H9 (cell line): ENCODE measurements at regions not wholly inside any gene's neighbourhood (a gene's known extent, or its start where the extent isn't known, plus 50 kb on each side); places are given as distances from the start of the nearest gene placed in this dataset.

Experiments
- DNase-seq: peaks from one replicate; pipeline ENCODE4 v3.0.0-alpha.2; 2017
- H2AFZ ChIP-seq: one replicate; pipeline ENCODE4 v1.6.1; 2013; ENCODE audit warnings: mild to moderate bottlenecking, low read length, control low read depth, moderate library complexity
- H2AK5ac ChIP-seq: 2 replicates; pipeline ENCODE4 v1.6.1; 2013; ENCODE audit warnings: low read length, control low read depth, mixed read lengths; ENCODE audit not compliant: insufficient read length
- H2BK120ac ChIP-seq: one replicate; pipeline ENCODE4 v1.6.1; 2013; ENCODE audit warnings: low read depth, mild to moderate bottlenecking, low read length, control low read depth, inconsistent platforms; ENCODE audit not compliant: poor library complexity, severe bottlenecking
- H2BK12ac ChIP-seq: 2 replicates; pipeline ENCODE4 v1.6.1; 2013; ENCODE audit warnings: low read length, control low read depth, mixed read lengths, low read depth; ENCODE audit not compliant: insufficient read length
- H2BK15ac ChIP-seq: 2 replicates; pipeline ENCODE4 v1.6.1; 2013; ENCODE audit warnings: low read depth, low read length, control low read depth
- H2BK20ac ChIP-seq: one replicate; pipeline ENCODE4 v1.6.1; 2013; ENCODE audit warnings: low read depth, mild to moderate bottlenecking, low read length, control low read depth, inconsistent platforms; ENCODE audit not compliant: poor library complexity, severe bottlenecking
- H2BK5ac ChIP-seq: 2 replicates; pipeline ENCODE4 v1.6.1; 2013; ENCODE audit warnings: low read length, control low read depth, mixed read lengths; ENCODE audit not compliant: insufficient read length
- H3K14ac ChIP-seq: 2 replicates; pipeline ENCODE4 v1.6.1; 2013; ENCODE audit warnings: low read length, control low read depth; ENCODE audit not compliant: insufficient read depth
- H3K18ac ChIP-seq: 2 replicates; pipeline ENCODE4 v1.6.1; 2013; ENCODE audit warnings: low read depth, mild to moderate bottlenecking, mixed read lengths, low read length, control low read depth; ENCODE audit not compliant: insufficient read length
- H3K23ac ChIP-seq: 2 replicates; pipeline ENCODE4 v1.6.1; 2013; ENCODE audit warnings: low read length, control low read depth, mixed read lengths, low read depth; ENCODE audit not compliant: insufficient read length
- H3K23me2 ChIP-seq: 2 replicates; pipeline ENCODE4 v1.6.1; 2013; ENCODE audit warnings: low read depth, mild to moderate bottlenecking, mixed read lengths, low read length, control low read depth; ENCODE audit not compliant: insufficient read length, poor library complexity, severe bottlenecking
- H3K27ac ChIP-seq: 2 replicates; pipeline ENCODE4 v1.5.1; 2013; ENCODE audit warnings: low read length, control low read depth, mixed read lengths, low read depth; ENCODE audit not compliant: insufficient read length
- H3K27me3 ChIP-seq: 2 replicates; pipeline ENCODE4 v1.6.1; 2013; ENCODE audit warnings: low read length, control low read depth, inconsistent platforms; ENCODE audit not compliant: insufficient read depth
- H3K4ac ChIP-seq: 2 replicates; pipeline ENCODE4 v1.6.1; 2013; ENCODE audit warnings: low read depth, mild to moderate bottlenecking, control low read depth, inconsistent platforms, low read length, moderate library complexity
- H3K4me1 ChIP-seq: 2 replicates; pipeline ENCODE4 v1.6.1; 2013; ENCODE audit warnings: low read length, control low read depth, inconsistent platforms; ENCODE audit not compliant: insufficient read depth
- H3K4me2 ChIP-seq: 2 replicates; pipeline ENCODE4 v1.6.1; 2013; ENCODE audit warnings: low read length, control low read depth, mixed read lengths; ENCODE audit not compliant: insufficient read length, insufficient read depth
- H3K56ac ChIP-seq: 2 replicates; pipeline ENCODE4 v1.6.1; 2013; ENCODE audit warnings: low read depth, mild to moderate bottlenecking, mixed read lengths, low read length, control low read depth; ENCODE audit not compliant: insufficient read length
- H3K79me1 ChIP-seq: 2 replicates; pipeline ENCODE4 v1.6.1; 2013; ENCODE audit warnings: low read depth, mild to moderate bottlenecking, moderate library complexity, low read length, control low read depth, inconsistent platforms; ENCODE audit not compliant: insufficient read depth, poor library complexity, severe bottlenecking
- H3K79me2 ChIP-seq: 2 replicates; pipeline ENCODE4 v1.6.1; 2013; ENCODE audit warnings: low read length, control low read depth, inconsistent platforms; ENCODE audit not compliant: insufficient read depth
- H3K9ac ChIP-seq: 2 replicates; pipeline ENCODE4 v1.6.1; 2013; ENCODE audit warnings: low read length, control low read depth, mixed read lengths; ENCODE audit not compliant: insufficient read length; ENCODE audit errors: extremely low read depth
- H3K9me3 ChIP-seq: one replicate; pipeline ENCODE4 v1.6.1; 2013; ENCODE audit warnings: low read depth, low read length, inconsistent platforms; ENCODE audit not compliant: control insufficient read depth
- H3T11ph ChIP-seq: one replicate; pipeline ENCODE4 v1.6.1; 2013; ENCODE audit warnings: mild to moderate bottlenecking, low read length, control low read depth, inconsistent platforms
- H4K20me1 ChIP-seq: one replicate; pipeline ENCODE4 v1.6.1; 2013; ENCODE audit not compliant: control insufficient read depth, insufficient read length, insufficient read depth
- H4K5ac ChIP-seq: 2 replicates; pipeline ENCODE4 v1.6.1; 2013; ENCODE audit warnings: low read depth, mild to moderate bottlenecking, mixed read lengths, low read length, control low read depth; ENCODE audit not compliant: insufficient read length
- H4K8ac ChIP-seq: replicated peaks from 2 replicates; pipeline ENCODE4 v1.6.1; 2013; ENCODE audit warnings: low read length, control low read depth, mixed read lengths, low read depth; ENCODE audit not compliant: insufficient read length
- H4K91ac ChIP-seq: 2 replicates; pipeline ENCODE4 v1.6.1; 2013; ENCODE audit warnings: low read depth, mild to moderate bottlenecking, moderate library complexity, mixed read lengths, low read length, control low read depth; ENCODE audit not compliant: insufficient read length
- H3K27ac Mint-ChIP-seq, 3 experiments: 2 replicates in 2 of 3; 3 replicates in 1 of 3; pipeline ENCODE4 v1.8.0; 2020 to 2021; ENCODE audit warnings: mixed read lengths in 3 of 3, mild to moderate bottlenecking in 1 of 3, moderate library complexity in 1 of 3
- H3K27me3 Mint-ChIP-seq: 2 replicates; pipeline ENCODE4 v1.8.0; 2021; ENCODE audit warnings: low read depth, mild to moderate bottlenecking, moderate library complexity, mixed read lengths
- H3K36me3 Mint-ChIP-seq, 3 experiments: 2 replicates in 2 of 3; 3 replicates in 1 of 3; pipeline ENCODE4 v1.8.0; 2020 to 2021; ENCODE audit warnings: low read depth in 3 of 3, mixed read lengths in 3 of 3; ENCODE audit not compliant: insufficient read depth in 1 of 3
- H3K4me1 Mint-ChIP-seq, 2 experiments: 2 replicates each; pipeline ENCODE4 v1.8.0; 2020; ENCODE audit warnings: mixed read lengths in 2 of 2
- H3K4me3 Mint-ChIP-seq, 2 experiments: 2 replicates in 1 of 2; 3 replicates in 1 of 2; pipeline ENCODE4 v1.8.0; 2020 to 2021; ENCODE audit warnings: mild to moderate bottlenecking in 2 of 2, mixed read lengths in 2 of 2, moderate library complexity in 1 of 2
- H3K9me3 Mint-ChIP-seq, 2 experiments: 2 replicates in 1 of 2; 3 replicates in 1 of 2; pipeline ENCODE4 v1.8.0; 2020; ENCODE audit warnings: mild to moderate bottlenecking in 2 of 2, mixed read lengths in 2 of 2, moderate library complexity in 1 of 2
- CTCF ChIP-seq: fragments of 200-600 bp; sonication (generic); conservative IDR thresholded peaks from 3 replicates; pipeline ENCODE4 v1.8.0; 2021; ENCODE audit warnings: antibody characterized with exemption, mild to moderate bottlenecking
- WGBS: extraction: QIAGEN DNeasy Blood & Tissue Kit; methylation state at CpG from one replicate; pipeline ENCODE4 v1.1.7; 2013; ENCODE audit warnings: missing lambda C conversion rate, low lambda C conversion rate, mixed read lengths; ENCODE audit not compliant: insufficient read length; ENCODE audit errors: extremely low coverage; 5-methylcytosine and 5-hydroxymethylcytosine counted together

- Histone ChIP-seq H3K23ac (no peak overlapping the region), H4K20me1 (no peaks in the 10 kb centered on the region), H4K8ac (no peak overlapping the region), H3K56ac (no peak overlapping the region), H3K4me2 (no peak overlapping the region), H3K4me1 (no peaks in the 10 kb centered on the region), H2AK5ac (no peak overlapping the region), H4K91ac (no peak overlapping the region), H3K18ac (no peak overlapping the region), H3K79me1 (no peaks in the 10 kb centered on the region), H3K27ac (no peak overlapping the region), H3K79me2 (no peaks in the 10 kb centered on the region), H3K9ac (no peak overlapping the region), H3K27me3 (no peaks in the 10 kb centered on the region), H2BK15ac (no peak overlapping the region), H3K14ac (no peak overlapping the region), H2BK5ac (no peak overlapping the region), H2BK120ac (no peak overlapping the region), H4K5ac (no peak overlapping the region), H3T11ph (no peak overlapping the region), H3K4ac (no peak overlapping the region), H3K23me2 (peaks cover 2% of the 10 kb centered on the region), H2BK20ac (no peak overlapping the region), H3K9me3 (no peaks in the 10 kb centered on the region), H2AFZ (no peak overlapping the region), H2BK12ac (no peak overlapping the region)
- H3K4me3 Mint-ChIP-seq: no peak overlapping the region
- peaks cover 75 to 82% of the 10 kb centered on the region in 2 experiments for H3K9me3 Mint-ChIP-seq
- TF ChIP-seq CTCF: no peak
- H3K27ac Mint-ChIP-seq: no peak overlapping the region
- DNase-seq: no peak
- no CpG with 5 or more reads among the region's 6 CpGs for WGBS
- peaks cover 0 to 8% of the 10 kb centered on the region in 2 experiments; a peak in 3 of 4 replicates for H3K4me1 Mint-ChIP-seq
- peaks cover 0 to 5% (median 5%) of the 10 kb centered on the region in 3 experiments for H3K36me3 Mint-ChIP-seq
- H3K27me3 Mint-ChIP-seq: no peaks in the 10 kb centered on the region; the same call in 1 of the 2 replicates
Measured at GRCh38 chrX:40448793-40449192, 132.0 kb upstream of the ATP6AP2 start.
